Calu3 (cell line): ENCODE measurements at regions not wholly inside any gene's neighbourhood (a gene's known extent, or its start where the extent isn't known, plus 50 kb on each side); places are given as distances from the start of the nearest gene placed in this dataset.

Experiments used
- BruUV-seq: library from RNA; stranded (reverse); fragments of 400-500 nt; replicated peaks from 2 replicates; lab custom pipeline; 2021; lab: Mats Ljungman, UMichigan
- CTCF ChIA-PET: fragments of 300-600 bp; sonication (Branson Sonifier 250); formaldehyde crosslinking; loops from one replicate; lab custom pipeline; 2022; ENCODE audit warnings: antibody characterized with exemption; lab: Charles Lee
- DNase-seq: peaks from one replicate; pipeline ENCODE4 v3.0.0; 2022
- H3K27ac Mint-ChIP-seq: one replicate; pipeline ENCODE4 v1.8.0; 2022; ENCODE audit warnings: mixed read lengths; ENCODE audit not compliant: unreplicated experiment
- H3K27me3 Mint-ChIP-seq: one replicate; pipeline ENCODE4 v1.8.0; 2022; ENCODE audit warnings: mixed read lengths; ENCODE audit not compliant: unreplicated experiment
- H3K36me3 Mint-ChIP-seq: one replicate; pipeline ENCODE4 v1.8.0; 2022; ENCODE audit warnings: mild to moderate bottlenecking, moderate library complexity, mixed read lengths; ENCODE audit not compliant: insufficient read depth, unreplicated experiment
- H3K4me1 Mint-ChIP-seq: one replicate; pipeline ENCODE4 v1.8.0; 2022; ENCODE audit warnings: mild to moderate bottlenecking, low read depth, mixed read lengths; ENCODE audit not compliant: unreplicated experiment
- H3K4me3 Mint-ChIP-seq: one replicate; pipeline ENCODE4 v1.8.0; 2022; ENCODE audit warnings: mild to moderate bottlenecking, low read depth, moderate library complexity, mixed read lengths; ENCODE audit not compliant: unreplicated experiment
- H3K9me3 Mint-ChIP-seq: one replicate; pipeline ENCODE4 v1.8.0; 2022; ENCODE audit warnings: low read depth, mixed read lengths; ENCODE audit not compliant: unreplicated experiment
- intact Hi-C: fragments of 100-400 bp; cut with micrococcal nuclease; formaldehyde crosslinking; loops from one replicate; pipeline ENCODE4 v1.10.0; 2022; ENCODE audit not compliant: unreplicated experiment
- TF ChIP-seq, protein P1 (sequence below): fragments of 200-600 bp; IDR thresholded peaks from one replicate; pipeline ENCODE4 v1.8.0; 2022; ENCODE audit warnings: antibody characterized with exemption; ENCODE audit not compliant: unreplicated experiment

DNA sequence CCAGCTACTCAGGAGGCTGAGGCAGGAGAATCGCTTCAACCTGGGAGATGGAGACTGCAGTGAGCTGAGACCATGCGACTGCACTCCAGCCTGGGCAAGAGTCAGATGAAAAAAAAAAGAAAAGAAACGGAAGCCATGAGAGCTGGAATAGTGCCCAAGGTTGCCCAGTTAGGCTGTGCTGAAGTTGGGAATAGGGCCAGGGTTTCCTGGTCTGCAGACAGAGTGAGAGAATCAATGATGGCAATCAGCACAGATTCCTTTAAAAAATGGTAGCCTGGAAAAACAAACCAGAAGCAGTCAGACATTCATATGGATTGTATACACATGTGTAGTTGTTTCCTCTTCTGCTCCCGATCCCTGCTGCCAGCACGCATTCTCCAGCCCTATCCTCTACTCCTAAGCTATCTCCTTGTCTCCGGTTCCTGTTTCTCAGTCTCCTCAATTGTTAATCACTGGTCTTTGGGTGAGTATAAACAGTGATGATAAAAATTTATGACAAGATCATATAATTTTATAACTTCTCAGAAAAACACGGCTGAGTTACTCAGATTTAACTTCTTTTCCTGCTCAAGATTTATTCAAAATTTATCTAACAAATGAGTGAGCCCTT, 316.2 kb upstream of the UMPS start:
- Mint-ChIP-seq H3K27me3 (peaks cover 46% of the 10 kb centered on the region), H3K27ac (no peak overlapping the region), H3K4me1 (peaks cover 16% of the 10 kb centered on the region), H3K36me3 (no peaks in the 10 kb centered on the region), H3K4me3 (no peak overlapping the region), H3K9me3 (no peaks in the 10 kb centered on the region)
- CTCF ChIA-PET = no interaction called here
- intact Hi-C loops = no loop called here
- TF ChIP-seq, protein P1, sequence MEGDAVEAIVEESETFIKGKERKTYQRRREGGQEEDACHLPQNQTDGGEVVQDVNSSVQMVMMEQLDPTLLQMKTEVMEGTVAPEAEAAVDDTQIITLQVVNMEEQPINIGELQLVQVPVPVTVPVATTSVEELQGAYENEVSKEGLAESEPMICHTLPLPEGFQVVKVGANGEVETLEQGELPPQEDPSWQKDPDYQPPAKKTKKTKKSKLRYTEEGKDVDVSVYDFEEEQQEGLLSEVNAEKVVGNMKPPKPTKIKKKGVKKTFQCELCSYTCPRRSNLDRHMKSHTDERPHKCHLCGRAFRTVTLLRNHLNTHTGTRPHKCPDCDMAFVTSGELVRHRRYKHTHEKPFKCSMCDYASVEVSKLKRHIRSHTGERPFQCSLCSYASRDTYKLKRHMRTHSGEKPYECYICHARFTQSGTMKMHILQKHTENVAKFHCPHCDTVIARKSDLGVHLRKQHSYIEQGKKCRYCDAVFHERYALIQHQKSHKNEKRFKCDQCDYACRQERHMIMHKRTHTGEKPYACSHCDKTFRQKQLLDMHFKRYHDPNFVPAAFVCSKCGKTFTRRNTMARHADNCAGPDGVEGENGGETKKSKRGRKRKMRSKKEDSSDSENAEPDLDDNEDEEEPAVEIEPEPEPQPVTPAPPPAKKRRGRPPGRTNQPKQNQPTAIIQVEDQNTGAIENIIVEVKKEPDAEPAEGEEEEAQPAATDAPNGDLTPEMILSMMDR = no peak
- BruUV-seq = no TSS peak
- DNase-seq = no peak

DNA sequence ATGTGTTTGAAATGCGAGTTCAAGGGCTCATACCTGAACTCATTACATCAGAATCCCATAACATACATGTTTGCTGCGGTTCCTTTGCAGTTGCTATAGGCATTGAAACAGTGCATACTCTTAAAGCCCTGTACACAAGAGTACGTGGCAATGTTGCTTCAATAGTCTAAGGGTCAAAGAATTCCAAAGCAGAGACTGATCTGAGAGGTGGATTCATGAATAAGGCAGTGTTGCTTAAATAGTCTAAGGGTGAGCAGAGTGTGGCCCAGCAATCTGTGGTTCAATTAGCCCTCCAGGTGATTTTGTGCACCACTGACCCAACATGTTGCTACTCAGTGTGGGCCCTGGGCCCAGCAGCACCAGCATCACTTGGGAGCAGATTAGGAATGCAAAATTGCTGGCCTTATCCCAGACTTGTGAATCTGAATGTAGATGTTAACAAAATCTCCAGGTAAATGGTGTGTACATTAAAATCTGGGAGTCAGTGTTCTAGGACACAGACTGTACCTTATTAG, 314.7 kb upstream of the UMPS start:
- BruUV-seq = no TSS peak
- CTCF ChIA-PET = no interaction called here

DNA sequence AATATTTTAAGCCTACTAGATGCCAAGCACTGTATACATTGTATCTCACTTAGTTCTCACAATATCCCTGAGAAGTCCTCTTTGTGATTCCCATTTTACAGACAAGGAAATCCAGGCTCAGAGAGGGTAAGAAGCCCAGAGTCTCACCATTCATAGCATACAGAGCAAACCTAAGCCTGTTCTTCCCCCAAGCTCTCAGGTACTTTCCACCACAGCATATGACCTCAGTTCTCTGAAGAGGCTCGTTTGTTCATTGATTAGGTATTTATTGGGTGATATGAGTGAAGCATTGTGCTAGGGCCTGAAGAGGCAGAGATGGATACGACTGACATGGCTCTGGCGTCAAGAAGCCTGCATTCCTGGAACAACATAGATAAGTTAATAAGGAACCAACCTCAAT, 310.9 kb upstream of the UMPS start:
- Mint-ChIP-seq H3K4me3 (no peak overlapping the region), H3K27ac (no peak overlapping the region), H3K27me3 (peaks cover 71% of the 10 kb centered on the region), H3K9me3 (no peaks in the 10 kb centered on the region), H3K36me3 (no peaks in the 10 kb centered on the region), H3K4me1 (no peaks in the 10 kb centered on the region)
- TF ChIP-seq, protein P1 = no peak
- BruUV-seq = no TSS peak
- intact Hi-C loops = no loop called here
- CTCF ChIA-PET = no interaction called here
- no peak for DNase-seq

More for the DNA sequence above, 314.7 kb upstream of the UMPS start:
- H3K4me3 Mint-ChIP-seq = no peak overlapping the region
- peaks cover 3% of the 10 kb centered on the region for H3K4me1 Mint-ChIP-seq
- H3K9me3 Mint-ChIP-seq = no peaks in the 10 kb centered on the region
- DNase-seq = no peak
- intact Hi-C loops = no loop called here
- H3K36me3 Mint-ChIP-seq = no peaks in the 10 kb centered on the region
- peaks cover 53% of the 10 kb centered on the region for H3K27me3 Mint-ChIP-seq
- H3K27ac Mint-ChIP-seq = no peak overlapping the region
- TF ChIP-seq, protein P1 = no peak

DNA sequence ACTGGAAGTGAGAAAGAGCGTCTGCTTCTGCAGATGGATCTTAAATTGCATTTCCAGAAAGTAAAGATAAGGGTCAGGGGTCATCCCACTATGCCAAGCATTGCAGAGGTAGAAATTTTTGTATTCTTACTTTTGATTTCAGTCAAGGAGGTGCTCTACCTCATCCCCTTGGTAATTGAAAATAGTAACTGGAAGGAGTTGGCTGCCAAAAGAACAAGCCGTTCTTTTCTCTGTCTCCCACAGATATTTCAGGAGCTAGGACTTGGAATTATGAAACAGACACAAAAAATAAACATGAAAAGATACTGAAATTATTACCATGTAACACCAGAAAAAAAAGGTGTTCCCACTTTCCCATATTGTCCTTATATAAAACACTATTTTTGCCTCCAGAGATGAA, 309.9 kb upstream of the UMPS start:
- TF ChIP-seq, protein P1 = no peak
- H3K4me3 Mint-ChIP-seq = no peak overlapping the region
- peaks cover 67% of the 10 kb centered on the region for H3K27me3 Mint-ChIP-seq
- DNase-seq = no peak
- intact Hi-C loops = no loop called here
- CTCF ChIA-PET = interaction anchor here (0.5 kb wide), 1 partner anchor 30 kb away, joined by 6 read pairs; no protein-coding TSS in a partner anchor
- H3K9me3 Mint-ChIP-seq = no peaks in the 10 kb centered on the region
- H3K27ac Mint-ChIP-seq = no peak overlapping the region
- BruUV-seq = no TSS peak
- no peaks in the 10 kb centered on the region for H3K36me3 Mint-ChIP-seq
- no peaks in the 10 kb centered on the region for H3K4me1 Mint-ChIP-seq
